K562 (cell line): ENCODE measurements at regions not wholly inside any gene's neighbourhood (a gene's known extent, or its start where the extent isn't known, plus 50 kb on each side); places are given as distances from the start of the nearest gene placed in this dataset.

Source experiments
- ATAC-seq: fragments of 200-7000 bp; cut with Tn5 transposase; 3 replicates; pipeline ENCODE4 v1.9.1; 2020; ENCODE audit warnings: moderate library complexity
- BruUV-seq: library from RNA; stranded (reverse); fragments of 400-500 nt; replicated peaks from 2 replicates; lab custom pipeline; 2021; lab: Mats Ljungman, UMichigan
- CTCF ChIA-PET: fragments of 300-600 bp; formaldehyde crosslinking; extraction: SDS; loops from one replicate; lab custom pipeline; 2021; ENCODE audit warnings: low intra/inter-chr PET ratio; lab: Yijun Ruan, JAX
- POLR2A ChIA-PET: fragments of 300-600, 350-650 bp; sonication (Branson Sonifier 250); formaldehyde crosslinking; extraction: SDS; loops from one replicate; lab custom pipeline; 2021; ENCODE audit warnings: antibody characterized with exemption, inconsistent platforms; lab: Yijun Ruan, JAX
- DNase-seq, 4 experiments: peaks; one replicate each; pipeline versions ENCODE4 v3.0.0 to v3.0.0-alpha.2; 2011 to 2018; ENCODE audit warnings: low spot score in 3 of 4, mixed read lengths in 3 of 4; ENCODE audit errors: extremely low read depth in 1 of 4
- FAIRE-seq: peaks from 2 replicates; lab custom pipeline; 2011; peaks lifted over from hg19 to GRCh38; lab: Jason Lieb, UNC
- H2AFZ ChIP-seq: 2 replicates; pipeline ENCODE4 v1.6.0; 2011; ENCODE audit warnings: low read depth, low read length, control low read depth, inconsistent platforms
- H3K27ac ChIP-seq: fragments of 200-600 bp; 3 replicates; pipeline ENCODE4 v1.8.0; 2011; ENCODE audit warnings: low read depth, mild to moderate bottlenecking, control low read depth, inconsistent platforms, low read length, moderate library complexity, mixed read lengths; ENCODE audit errors: extremely low read depth
- H3K27me3 ChIP-seq, 2 experiments: fragments of 300-600 bp in 1 of 2; 2 replicates in 1 of 2; 3 replicates in 1 of 2; pipeline versions ENCODE4 v1.6.0 to v1.8.0; 2011; ENCODE audit warnings: inconsistent platforms in 2 of 2, low read length in 2 of 2, mild to moderate bottlenecking in 1 of 2, mixed read lengths in 1 of 2, moderate library complexity in 1 of 2; ENCODE audit not compliant: control insufficient read depth in 2 of 2, insufficient read depth in 2 of 2
- H3K36me3 ChIP-seq: fragments of 300-600 bp; 3 replicates; pipeline ENCODE4 v1.8.0; 2011; ENCODE audit warnings: mild to moderate bottlenecking, low read length, inconsistent platforms; ENCODE audit not compliant: control insufficient read depth, insufficient read depth
- H3K4me1 ChIP-seq, 2 experiments: fragments of 200-600 bp in 1 of 2; replicated peaks in 1 of 2; 2 replicates in 1 of 2; 3 replicates in 1 of 2; pipeline versions ENCODE4 v1.5.1 to v1.8.0; 2011; ENCODE audit warnings: inconsistent platforms in 2 of 2, low read length in 2 of 2, mild to moderate bottlenecking in 1 of 2, mixed read lengths in 1 of 2, moderate library complexity in 1 of 2; ENCODE audit not compliant: control insufficient read depth in 2 of 2, insufficient read depth in 2 of 2
- H3K4me2 ChIP-seq: 2 replicates; pipeline ENCODE4 v1.6.1; 2011; ENCODE audit warnings: low read length, control low read depth, inconsistent platforms, mixed read lengths; ENCODE audit not compliant: insufficient read depth
- H3K4me3 ChIP-seq: fragments of 200-600 bp; sonication (generic), shearing (Covaris generic); 2 replicates; pipeline ENCODE4 v1.5.1; 2016; ENCODE audit warnings: control low read depth, inconsistent platforms
- H3K79me2 ChIP-seq: fragments of 200-600 bp; 3 replicates; pipeline ENCODE4 v1.8.0; 2011; ENCODE audit warnings: low read length, inconsistent platforms; ENCODE audit not compliant: control insufficient read depth, insufficient read depth
- H3K9ac ChIP-seq, 2 experiments: 2 replicates each; pipeline versions ENCODE4 v1.6.0 to v1.6.1; 2011; ENCODE audit warnings: low read depth in 2 of 2, low read length in 2 of 2, control low read depth in 1 of 2, inconsistent platforms in 1 of 2, mild to moderate bottlenecking in 1 of 2, mixed read lengths in 1 of 2; ENCODE audit not compliant: insufficient read depth in 1 of 2
- H3K9me1 ChIP-seq: one replicate; pipeline ENCODE4 v1.6.0; 2011; ENCODE audit warnings: inconsistent platforms, mild to moderate bottlenecking, low read length, moderate library complexity; ENCODE audit not compliant: control insufficient read depth, insufficient read depth
- H3K9me3 ChIP-seq: replicated peaks from 2 replicates; pipeline ENCODE4 v1.5.1; 2011; ENCODE audit warnings: low read depth, low read length, inconsistent platforms; ENCODE audit not compliant: control insufficient read depth, insufficient read depth
- H4K20me1 ChIP-seq: replicated peaks from 2 replicates; pipeline ENCODE4 v1.6.1; 2011; ENCODE audit warnings: low read length, inconsistent platforms, mixed read lengths; ENCODE audit not compliant: control insufficient read depth, insufficient read depth
- GTF2A2 ChIP-seq: IDR thresholded peaks from 2 replicates; pipeline ENCODE4 v1.6.1; 2016; ENCODE audit warnings: mild to moderate bottlenecking, missing genetic modification characterization, missing compliant biosample characterization
- HINFP ChIP-seq: fragments of 450-650 bp; conservative IDR thresholded peaks from 2 replicates; pipeline ENCODE4 v1.6.1; 2016; ENCODE audit warnings: missing genetic modification characterization, low read depth, mild to moderate bottlenecking, control low read depth, missing compliant biosample characterization
- MTA2 ChIP-seq: fragments of 450-650 bp; IDR thresholded peaks from 2 replicates; pipeline ENCODE4 v1.6.1; 2016; ENCODE audit warnings: low read depth
- MYBL2 ChIP-seq, 2 experiments: fragments of 450-650 bp in 1 of 2; sonication (generic) in 1 of 2; formaldehyde crosslinking in 1 of 2; IDR thresholded peaks; 2 replicates each; pipeline versions ENCODE4 v1.6.1 to v1.8.1; 2017 to 2022; ENCODE audit warnings: borderline replicate concordance in 1 of 2, inconsistent platforms in 1 of 2, low read depth in 1 of 2, mild to moderate bottlenecking in 1 of 2, missing genetic modification reagents in 1 of 2, moderate library complexity in 1 of 2
- SMARCA4 ChIP-seq: fragments of 450-650 bp; IDR thresholded peaks from 2 replicates; pipeline ENCODE4 v1.6.1; 2016
- TGIF2 ChIP-seq: sonication (generic); formaldehyde crosslinking; IDR thresholded peaks from 2 replicates; pipeline ENCODE4 v1.8.1; 2022; ENCODE audit warnings: mild to moderate bottlenecking, missing genetic modification reagents, moderate library complexity
- ZBTB8A ChIP-seq: fragments of 450-650 bp; IDR thresholded peaks from 2 replicates; pipeline ENCODE4 v1.6.1; 2018; ENCODE audit warnings: mild to moderate bottlenecking, moderate library complexity; ENCODE audit not compliant: partially characterized antibody
- ZNF239 ChIP-seq: fragments of 250-450 bp; sonication (Bioruptor Pico); IDR thresholded peaks from 2 replicates; pipeline ENCODE4 v1.4.0; 2020; ENCODE audit warnings: mild to moderate bottlenecking
- WGBS: fragments of 100-300 bp; shearing (Covaris generic); methylation state at CpG from one replicate; pipeline ENCODE4 v1.1.6; 2016; ENCODE audit warnings: low coverage, mixed read lengths; ENCODE audit not compliant: insufficient coverage; ENCODE audit errors: missing lambda C conversion rate; 5-methylcytosine and 5-hydroxymethylcytosine counted together
- in situ Hi-C: fragments of 300-500 bp; cut with MboI; formaldehyde crosslinking; loops from 4 replicates; pipeline ENCODE4 v1.15.0; 2018; ENCODE audit warnings: inconsistent platforms, mixed read lengths
- intact Hi-C: fragments of 100-400 bp; cut with micrococcal nuclease; formaldehyde crosslinking; loops from 2 replicates; pipeline ENCODE4 v1.14.2; 2022
- TF ChIP-seq, protein P1 (sequence below): sonication (generic); formaldehyde crosslinking; IDR thresholded peaks from 2 replicates; pipeline ENCODE4 v1.8.0; 2023; ENCODE audit warnings: mild to moderate bottlenecking, missing genetic modification reagents
- TF ChIP-seq, protein P2 (sequence below): fragments of 450-650 bp; formaldehyde crosslinking; conservative IDR thresholded peaks from 2 replicates; pipeline ENCODE4 v1.4.0; 2022; ENCODE audit warnings: mild to moderate bottlenecking, missing genetic modification characterization

DNA sequence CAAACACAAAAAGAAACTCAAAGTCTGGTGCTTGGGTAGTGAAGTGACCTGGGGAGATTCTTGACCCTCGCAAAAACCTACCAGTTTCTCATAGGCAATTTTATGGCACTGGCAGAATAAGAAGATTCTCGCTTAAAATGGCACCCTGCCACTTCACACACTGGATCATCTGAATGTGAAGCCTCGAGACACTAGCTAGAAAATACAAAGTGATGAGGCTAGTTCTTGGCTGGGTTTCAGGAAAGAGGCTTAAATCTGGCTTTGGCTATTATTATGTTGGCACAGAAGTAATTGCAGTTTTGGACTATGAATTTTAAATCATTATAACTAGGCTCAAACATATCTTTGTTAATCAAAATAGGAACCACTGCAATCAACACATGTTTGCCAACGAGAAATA, 634.7 kb upstream of the BOD1L1 start (continued):
- no peak for TF ChIP-seq TGIF2 (CRISPR knock-in tag)
- no peak for TF ChIP-seq GTF2A2
- TF ChIP-seq, protein P1, sequence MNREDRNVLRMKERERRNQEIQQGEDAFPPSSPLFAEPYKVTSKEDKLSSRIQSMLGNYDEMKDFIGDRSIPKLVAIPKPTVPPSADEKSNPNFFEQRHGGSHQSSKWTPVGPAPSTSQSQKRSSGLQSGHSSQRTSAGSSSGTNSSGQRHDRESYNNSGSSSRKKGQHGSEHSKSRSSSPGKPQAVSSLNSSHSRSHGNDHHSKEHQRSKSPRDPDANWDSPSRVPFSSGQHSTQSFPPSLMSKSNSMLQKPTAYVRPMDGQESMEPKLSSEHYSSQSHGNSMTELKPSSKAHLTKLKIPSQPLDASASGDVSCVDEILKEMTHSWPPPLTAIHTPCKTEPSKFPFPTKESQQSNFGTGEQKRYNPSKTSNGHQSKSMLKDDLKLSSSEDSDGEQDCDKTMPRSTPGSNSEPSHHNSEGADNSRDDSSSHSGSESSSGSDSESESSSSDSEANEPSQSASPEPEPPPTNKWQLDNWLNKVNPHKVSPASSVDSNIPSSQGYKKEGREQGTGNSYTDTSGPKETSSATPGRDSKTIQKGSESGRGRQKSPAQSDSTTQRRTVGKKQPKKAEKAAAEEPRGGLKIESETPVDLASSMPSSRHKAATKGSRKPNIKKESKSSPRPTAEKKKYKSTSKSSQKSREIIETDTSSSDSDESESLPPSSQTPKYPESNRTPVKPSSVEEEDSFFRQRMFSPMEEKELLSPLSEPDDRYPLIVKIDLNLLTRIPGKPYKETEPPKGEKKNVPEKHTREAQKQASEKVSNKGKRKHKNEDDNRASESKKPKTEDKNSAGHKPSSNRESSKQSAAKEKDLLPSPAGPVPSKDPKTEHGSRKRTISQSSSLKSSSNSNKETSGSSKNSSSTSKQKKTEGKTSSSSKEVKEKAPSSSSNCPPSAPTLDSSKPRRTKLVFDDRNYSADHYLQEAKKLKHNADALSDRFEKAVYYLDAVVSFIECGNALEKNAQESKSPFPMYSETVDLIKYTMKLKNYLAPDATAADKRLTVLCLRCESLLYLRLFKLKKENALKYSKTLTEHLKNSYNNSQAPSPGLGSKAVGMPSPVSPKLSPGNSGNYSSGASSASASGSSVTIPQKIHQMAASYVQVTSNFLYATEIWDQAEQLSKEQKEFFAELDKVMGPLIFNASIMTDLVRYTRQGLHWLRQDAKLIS (CRISPR knock-in tag) = no peak

DNA sequence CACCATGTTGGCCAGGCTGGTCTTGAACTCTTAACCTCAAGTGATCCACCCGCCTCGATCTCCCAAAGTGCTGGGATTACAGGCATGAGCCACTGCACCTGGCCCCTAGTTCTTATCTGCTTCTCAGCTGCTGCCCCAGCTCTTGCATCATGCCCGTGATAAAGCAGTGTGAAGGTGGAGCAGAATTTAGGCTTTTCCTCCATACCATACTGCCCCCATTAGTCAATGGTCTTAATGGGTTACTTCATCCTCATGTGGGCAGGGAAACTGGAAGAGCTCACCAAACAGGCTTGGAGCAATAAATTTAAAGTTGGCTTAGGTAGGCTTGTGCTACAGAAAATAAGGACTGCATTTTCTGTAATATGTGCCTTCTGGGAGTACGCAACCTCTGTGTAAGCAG, 636.9 kb upstream of the BOD1L1 start:
- CTCF ChIA-PET = no interaction called here
- no peak overlapping the region for H3K27ac ChIP-seq
- DNase-seq (no peak), ATAC-seq (no peak), FAIRE-seq (no peak)
- no peaks in the 10 kb centered on the region for H3K4me1 ChIP-seq
- H4K20me1 ChIP-seq = no peaks in the 10 kb centered on the region
- H2AFZ ChIP-seq = no peak overlapping the region
- H3K4me3 ChIP-seq = no peak overlapping the region
- BruUV-seq = no TSS peak
- no peaks in the 10 kb centered on the region for H3K27me3 ChIP-seq
- H3K9ac ChIP-seq = no peak overlapping the region
- POLR2A ChIA-PET = no interaction called here
- H3K36me3 ChIP-seq = no peaks in the 10 kb centered on the region
- H3K4me2 ChIP-seq = no peak overlapping the region
- in situ Hi-C loops (no loop called here), intact Hi-C loops (no loop called here)
- H3K9me3 ChIP-seq = no peaks in the 10 kb centered on the region
- TF ChIP-seq SMARCA4 (no peak), MYBL2 (IDR thresholded peaks at IDR 0.05; ENCODE audit: low read depth) (no peak), MYBL2 (CRISPR knock-in tag; IDR thresholded peaks at IDR 0.05; ENCODE audit: borderline replicate concordance) (no peak), MTA2 (no peak), ZBTB8A (no peak), HINFP (tag) (no peak), ZNF239 (CRISPR knock-in tag) (no peak)
- TF ChIP-seq, protein P2, sequence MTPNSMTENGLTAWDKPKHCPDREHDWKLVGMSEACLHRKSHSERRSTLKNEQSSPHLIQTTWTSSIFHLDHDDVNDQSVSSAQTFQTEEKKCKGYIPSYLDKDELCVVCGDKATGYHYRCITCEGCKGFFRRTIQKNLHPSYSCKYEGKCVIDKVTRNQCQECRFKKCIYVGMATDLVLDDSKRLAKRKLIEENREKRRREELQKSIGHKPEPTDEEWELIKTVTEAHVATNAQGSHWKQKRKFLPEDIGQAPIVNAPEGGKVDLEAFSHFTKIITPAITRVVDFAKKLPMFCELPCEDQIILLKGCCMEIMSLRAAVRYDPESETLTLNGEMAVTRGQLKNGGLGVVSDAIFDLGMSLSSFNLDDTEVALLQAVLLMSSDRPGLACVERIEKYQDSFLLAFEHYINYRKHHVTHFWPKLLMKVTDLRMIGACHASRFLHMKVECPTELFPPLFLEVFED (CRISPR knock-in tag) = no peak
- no peaks in the 10 kb centered on the region for H3K79me2 ChIP-seq
- WGBS = 0% methylated on average over 4 of the region's 4 CpGs
- H3K9me1 ChIP-seq = no peaks in the 10 kb centered on the region
